Kidney (tissue), 13 donors: ENCODE measurements at regions not wholly inside any gene's neighbourhood (a gene's known extent, or its start where the extent isn't known, plus 50 kb on each side); places are given as distances from the start of the nearest gene placed in this dataset.

ENCODE experiments used
- DNase-seq, 5 donors: peaks; one replicate each; pipeline ENCODE4 v3.0.0-alpha.2; 2013 to 2020
- FAIRE-seq: peaks from 2 replicates; lab custom pipeline; 2012; peaks lifted over from hg19 to GRCh38; lab: Jason Lieb, UNC
- H3K27ac ChIP-seq, 2 donors: one replicate each; pipeline ENCODE4 v1.7.0; 2013; ENCODE audit warnings: low read depth in 2 of 2, low read length in 2 of 2, inconsistent platforms in 1 of 2
- H3K27me3 ChIP-seq: one replicate; pipeline ENCODE4 v1.7.1; 2013; ENCODE audit warnings: low read length, inconsistent platforms; ENCODE audit not compliant: control insufficient read depth, insufficient read depth
- H3K36me3 ChIP-seq, 3 donors: one replicate each; pipeline versions ENCODE4 v1.7.0 to v1.7.1; 2013; ENCODE audit warnings: low read length in 3 of 3, control low read depth in 1 of 3, inconsistent platforms in 1 of 3; ENCODE audit not compliant: insufficient read depth in 3 of 3, control insufficient read depth in 2 of 3
- H3K4me1 ChIP-seq, 3 donors: one replicate each; pipeline versions ENCODE4 v1.7.0 to v1.7.1; 2013; ENCODE audit warnings: low read length in 3 of 3, inconsistent platforms in 1 of 3, low read depth in 1 of 3; ENCODE audit not compliant: control insufficient read depth in 2 of 3, insufficient read depth in 2 of 3
- H3K4me3 ChIP-seq, 3 donors: one replicate each; pipeline versions ENCODE4 v1.7.0 to v1.8.1; 2013; ENCODE audit warnings: low read length in 3 of 3, control low read depth in 1 of 3, inconsistent platforms in 1 of 3
- H3K9ac ChIP-seq, 3 donors: one replicate each; pipeline versions ENCODE4 v1.7.0 to v1.7.1; 2013; ENCODE audit warnings: low read length in 3 of 3, control low read depth in 1 of 3, inconsistent platforms in 1 of 3
- H3K9me3 ChIP-seq, 3 donors: one replicate each; pipeline versions ENCODE4 v1.7.0 to v1.7.1; 2013; ENCODE audit warnings: low read length in 3 of 3, control low read depth in 1 of 3, inconsistent platforms in 1 of 3; ENCODE audit not compliant: control insufficient read depth in 2 of 3, insufficient read depth in 1 of 3
- intact Hi-C: fragments of 100-400 bp; cut with DNase I; formaldehyde crosslinking; loops from one replicate; pipeline ENCODE4 v1.11.1; 2022
- TF ChIP-seq, protein P1 (sequence below): IDR thresholded peaks from 3 replicates; pipeline ENCODE4 v1.5.1; 2012; ENCODE audit warnings: mild to moderate bottlenecking, moderate library complexity, borderline replicate concordance; ENCODE audit not compliant: insufficient read depth; ENCODE audit errors: extremely low read depth
- donor health status: control.
- donor health status: control.
- donor health status: control.
- donor health status: control.
- donor health status: control.
- donor health status: DM: yes; HTN: yes; CAD: no.
- donor health status: Normal renal cell carcinoma (clear cell type).

GRCh38 chr10:35912615-35913569, 270.8 kb upstream of the FZD8 start:
- Histone ChIP-seq H3K9me3 (no peaks in the 10 kb centered on the region), H3K4me1 (no peaks in the 10 kb centered on the region), H3K4me3 (no peak overlapping the region), H3K27ac (no peak overlapping the region), H3K9ac (no peak overlapping the region), H3K36me3 (no peaks in the 10 kb centered on the region), H3K27me3 (no peaks in the 10 kb centered on the region)
- DNase-seq (no peak), FAIRE-seq (no peak)
- intact Hi-C loops: no loop called here
- TF ChIP-seq, protein P1, sequence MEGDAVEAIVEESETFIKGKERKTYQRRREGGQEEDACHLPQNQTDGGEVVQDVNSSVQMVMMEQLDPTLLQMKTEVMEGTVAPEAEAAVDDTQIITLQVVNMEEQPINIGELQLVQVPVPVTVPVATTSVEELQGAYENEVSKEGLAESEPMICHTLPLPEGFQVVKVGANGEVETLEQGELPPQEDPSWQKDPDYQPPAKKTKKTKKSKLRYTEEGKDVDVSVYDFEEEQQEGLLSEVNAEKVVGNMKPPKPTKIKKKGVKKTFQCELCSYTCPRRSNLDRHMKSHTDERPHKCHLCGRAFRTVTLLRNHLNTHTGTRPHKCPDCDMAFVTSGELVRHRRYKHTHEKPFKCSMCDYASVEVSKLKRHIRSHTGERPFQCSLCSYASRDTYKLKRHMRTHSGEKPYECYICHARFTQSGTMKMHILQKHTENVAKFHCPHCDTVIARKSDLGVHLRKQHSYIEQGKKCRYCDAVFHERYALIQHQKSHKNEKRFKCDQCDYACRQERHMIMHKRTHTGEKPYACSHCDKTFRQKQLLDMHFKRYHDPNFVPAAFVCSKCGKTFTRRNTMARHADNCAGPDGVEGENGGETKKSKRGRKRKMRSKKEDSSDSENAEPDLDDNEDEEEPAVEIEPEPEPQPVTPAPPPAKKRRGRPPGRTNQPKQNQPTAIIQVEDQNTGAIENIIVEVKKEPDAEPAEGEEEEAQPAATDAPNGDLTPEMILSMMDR: no peak

- TF ChIP-seq, protein P1: no peak
- no peaks in the 10 kb centered on the region for H3K36me3 ChIP-seq
- no peak for DNase-seq
- H3K27ac ChIP-seq: no peak overlapping the region
- FAIRE-seq: no peak
- no peaks in the 10 kb centered on the region for H3K9me3 ChIP-seq
- no peaks in the 10 kb centered on the region for H3K4me1 ChIP-seq
- no peaks in the 10 kb centered on the region for H3K27me3 ChIP-seq
- no peak overlapping the region for H3K9ac ChIP-seq
- no peak overlapping the region for H3K4me3 ChIP-seq
- intact Hi-C loops: no loop called here
Measured at GRCh38 chr10:35911954-35912353, 269.9 kb upstream of the FZD8 start.

DNA sequence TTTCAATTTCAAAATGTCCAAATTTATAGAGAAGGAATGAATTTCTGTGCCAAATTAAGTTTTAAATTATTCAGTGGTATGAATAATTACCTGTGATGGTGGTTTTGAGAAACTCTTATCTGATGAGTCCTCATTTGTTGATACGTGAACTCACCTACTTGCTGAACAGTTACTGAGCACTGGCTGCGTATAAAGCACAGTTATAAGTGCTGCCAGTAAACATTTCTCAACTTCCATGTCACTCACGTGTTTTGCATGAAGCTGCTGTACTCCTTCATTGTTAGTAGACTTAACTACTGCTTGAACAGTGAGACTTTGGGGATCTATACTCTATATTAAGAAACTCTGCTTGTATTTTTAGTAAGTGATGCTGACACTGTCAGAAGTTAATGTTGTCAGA, 269.1 kb upstream of the FZD8 start:
- Histone ChIP-seq H3K9ac (no peak overlapping the region), H3K27ac (no peak overlapping the region), H3K4me3 (no peak overlapping the region), H3K36me3 (no peaks in the 10 kb centered on the region), H3K27me3 (no peaks in the 10 kb centered on the region), H3K4me1 (no peaks in the 10 kb centered on the region), H3K9me3 (no peaks in the 10 kb centered on the region)
- TF ChIP-seq, protein P1: no peak
- no peak for FAIRE-seq
- DNase-seq: no peak
- intact Hi-C loops: no loop called here
